CD4-positive, CD25-positive, alpha-beta regulatory T cell (primary cell): ENCODE measurements at regions not wholly inside any gene's neighbourhood (a gene's known extent, or its start where the extent isn't known, plus 50 kb on each side); places are given as distances from the start of the nearest gene placed in this dataset.

Experiments
- ATAC-seq, 2 donors: fragments of 150-1000 bp; cut with Tn5 transposase; one replicate each; pipeline ENCODE4 v1.10.0; 2021; ENCODE audit warnings: low read depth in 2 of 2, moderate number of reproducible peaks in 2 of 2, moderate library complexity in 1 of 2
- DNase-seq, 3 donors: peaks; one replicate each; pipeline versions ENCODE4 v3.0.0 to v3.0.0-alpha.2; 2012 to 2022; ENCODE audit warnings: mixed read lengths in 1 of 3
- H3K27ac ChIP-seq: one replicate; pipeline ENCODE4 v1.7.0; 2013; ENCODE audit warnings: mild to moderate bottlenecking, low read length; ENCODE audit not compliant: insufficient read depth, poor library complexity, severe bottlenecking
- H3K27me3 ChIP-seq: one replicate; pipeline ENCODE4 v1.7.0; 2013; ENCODE audit warnings: low read length; ENCODE audit not compliant: control insufficient read depth, insufficient read depth
- H3K36me3 ChIP-seq: one replicate; pipeline ENCODE4 v1.7.0; 2013; ENCODE audit warnings: mild to moderate bottlenecking, low read length, moderate library complexity; ENCODE audit not compliant: control insufficient read depth, insufficient read depth
- H3K4me1 ChIP-seq: 2 replicates; pipeline ENCODE4 v1.7.0; 2013; ENCODE audit warnings: mild to moderate bottlenecking, low read length; ENCODE audit not compliant: insufficient read depth, control insufficient read depth, poor library complexity, severe bottlenecking
- H3K4me3 ChIP-seq: one replicate; pipeline ENCODE4 v1.7.0; 2013; ENCODE audit warnings: low read depth, mild to moderate bottlenecking, low read length, moderate library complexity
- H3K9me3 ChIP-seq, 2 experiments: 1 replicate in 1 of 2; 2 replicates in 1 of 2; pipeline ENCODE4 v1.7.0; 2013; ENCODE audit warnings: low read length in 2 of 2, mild to moderate bottlenecking in 1 of 2, moderate library complexity in 1 of 2; ENCODE audit not compliant: control insufficient read depth in 2 of 2
- H3K27ac Mint-ChIP-seq, 3 donors: one replicate each; pipeline ENCODE4 v1.8.0; 2020 to 2022; ENCODE audit warnings: mild to moderate bottlenecking in 3 of 3, mixed read lengths in 3 of 3, moderate library complexity in 2 of 3
- H3K27me3 Mint-ChIP-seq: one replicate; pipeline ENCODE4 v1.8.0; 2022; ENCODE audit warnings: mild to moderate bottlenecking, mixed read lengths
- H3K36me3 Mint-ChIP-seq: one replicate; pipeline ENCODE4 v1.8.0; 2020; ENCODE audit warnings: mixed read lengths
- H3K4me1 Mint-ChIP-seq, 4 donors: one replicate each; pipeline ENCODE4 v1.8.0; 2020 to 2022; ENCODE audit warnings: mixed read lengths in 4 of 4, mild to moderate bottlenecking in 1 of 4
- H3K4me3 Mint-ChIP-seq, 4 donors: one replicate each; pipeline ENCODE4 v1.8.0; 2020 to 2022; ENCODE audit warnings: mild to moderate bottlenecking in 4 of 4, mixed read lengths in 4 of 4, moderate library complexity in 3 of 4
- H3K9me3 Mint-ChIP-seq, 7 donors: one replicate each; pipeline ENCODE4 v1.8.0; 2020 to 2022; ENCODE audit warnings: mixed read lengths in 7 of 7, mild to moderate bottlenecking in 3 of 7, moderate library complexity in 2 of 7

DNA sequence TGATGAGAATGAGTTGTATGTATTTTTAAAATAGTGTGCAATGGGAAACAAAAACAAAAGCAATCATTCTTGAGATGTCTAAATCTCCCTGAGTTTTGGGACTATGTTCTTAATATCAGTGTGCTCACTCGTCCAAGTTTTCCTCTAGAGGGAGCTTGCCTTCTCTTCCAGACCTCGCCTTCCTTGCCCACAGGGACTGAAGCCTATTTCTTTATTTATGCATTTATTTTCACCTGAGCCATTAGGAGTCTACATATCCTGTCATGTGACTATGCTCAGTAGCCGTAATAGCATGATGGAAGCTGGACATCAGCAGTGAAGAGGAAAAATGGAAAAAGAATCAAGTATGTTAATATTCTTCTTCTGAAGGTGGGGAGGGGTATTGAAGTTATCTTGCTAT lies 131.2 kb downstream of the SH3BGRL2 start:
- no peaks in the 10 kb centered on the region for H3K36me3 ChIP-seq
- ATAC-seq (no peak), DNase-seq (no peak)
- Mint-ChIP-seq H3K4me3 (no peak overlapping the region), H3K9me3 (peaks cover 0 to 2% (median 0%) of the 10 kb centered on the region in 7 donors), H3K27me3 (peaks cover 7% of the 10 kb centered on the region), H3K36me3 (no peaks in the 10 kb centered on the region), H3K4me1 (no peaks in the 10 kb centered on the region), H3K27ac (no peak overlapping the region)
- H3K4me1 ChIP-seq = no peaks in the 10 kb centered on the region
- no peak overlapping the region for H3K27ac ChIP-seq
- no peaks in the 10 kb centered on the region for H3K9me3 ChIP-seq
- H3K27me3 ChIP-seq = no peaks in the 10 kb centered on the region
- no peak overlapping the region for H3K4me3 ChIP-seq

GRCh38 chr6:79756496-79756895 lies 125.4 kb downstream of the SH3BGRL2 start:
- no peak overlapping the region for H3K4me3 Mint-ChIP-seq
- peaks cover 7% of the 10 kb centered on the region for H3K27me3 Mint-ChIP-seq
- Histone ChIP-seq H3K27ac (no peak overlapping the region), H3K36me3 (no peaks in the 10 kb centered on the region), H3K4me3 (no peak overlapping the region), H3K4me1 (no peaks in the 10 kb centered on the region), H3K9me3 (no peaks in the 10 kb centered on the region), H3K27me3 (no peaks in the 10 kb centered on the region)
- ATAC-seq (no peak), DNase-seq (no peak)
- no peak overlapping the region for H3K27ac Mint-ChIP-seq
- H3K36me3 Mint-ChIP-seq = no peaks in the 10 kb centered on the region
- no peaks in the 10 kb centered on the region for H3K9me3 Mint-ChIP-seq
- no peaks in the 10 kb centered on the region for H3K4me1 Mint-ChIP-seq

DNA sequence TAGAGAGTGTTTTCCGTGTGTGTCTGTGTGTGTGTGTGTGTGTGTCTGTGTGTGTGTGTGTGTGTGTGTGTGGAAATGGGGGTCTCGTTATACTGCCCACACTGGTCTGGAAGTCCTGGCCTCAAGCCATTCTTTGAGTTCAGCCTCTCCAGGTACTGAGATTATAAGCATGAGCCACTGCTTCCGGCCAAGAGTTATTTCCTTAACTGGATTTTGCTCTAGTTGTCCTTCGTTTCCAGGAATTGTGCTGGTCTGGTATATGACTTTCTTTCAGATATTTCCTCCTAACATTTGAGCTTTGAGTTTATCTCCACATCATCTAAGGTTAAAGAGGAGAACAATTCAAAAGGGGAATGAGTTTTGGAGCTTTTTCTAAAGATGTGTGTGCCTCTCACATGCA lies 124.8 kb downstream of the SH3BGRL2 start:
- no peak overlapping the region for H3K27ac ChIP-seq
- H3K27me3 Mint-ChIP-seq = peaks cover 7% of the 10 kb centered on the region
- no peaks in the 10 kb centered on the region for H3K36me3 ChIP-seq
- ATAC-seq (no peak), DNase-seq (no peak)
- no peaks in the 10 kb centered on the region for H3K27me3 ChIP-seq
- H3K36me3 Mint-ChIP-seq = no peaks in the 10 kb centered on the region
- no peak overlapping the region for H3K4me3 Mint-ChIP-seq
- H3K9me3 ChIP-seq = no peaks in the 10 kb centered on the region
- no peak overlapping the region for H3K27ac Mint-ChIP-seq
- no peak overlapping the region for H3K4me3 ChIP-seq
- no peaks in the 10 kb centered on the region for H3K9me3 Mint-ChIP-seq
- H3K4me1 Mint-ChIP-seq = no peaks in the 10 kb centered on the region
- no peaks in the 10 kb centered on the region for H3K4me1 ChIP-seq
